ENCODE measurements at regions not wholly inside any gene's neighbourhood (a gene's known extent, or its start where the extent isn't known, plus 50 kb on each side); places are given as distances from the start of the nearest gene placed in this dataset.

DNA sequence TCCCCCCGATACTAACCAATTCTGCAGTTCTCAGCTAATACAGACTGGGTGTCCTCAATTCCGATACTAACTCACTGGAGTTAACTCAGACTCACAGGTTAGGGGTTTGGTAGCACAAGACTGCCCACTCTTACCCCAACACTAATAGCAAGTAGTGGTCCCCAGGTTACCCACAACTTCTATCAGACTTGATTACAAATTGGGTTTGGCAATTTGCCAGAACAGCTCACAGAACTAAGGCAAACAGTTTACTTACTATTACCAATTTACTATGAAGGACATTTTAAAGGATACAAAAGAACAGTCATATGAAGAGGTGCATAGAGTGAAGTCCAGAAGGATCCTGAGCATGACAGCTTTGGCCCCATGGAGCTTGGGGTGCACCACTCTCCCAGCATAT lies 201.8 kb upstream of the VCX start:
- Histone ChIP-seq H3K4me1 (ENCODE audit: control insufficient read depth in 2 of 2, insufficient read depth in 2 of 2, low read length in 2 of 2) (no peaks in the 10 kb centered on the region), H3K4me3 (ENCODE audit: control extremely low read depth in 1 of 5, extremely low read depth in 1 of 5, insufficient read depth in 1 of 5, low read depth in 2 of 5, low read length in 4 of 5) (no peak overlapping the region), H3K9me3 (ENCODE audit: control extremely low read depth in 1 of 3, control insufficient read depth in 2 of 3, insufficient read depth in 1 of 3, low read length in 2 of 3) (no peaks in the 10 kb centered on the region), H3K36me3 (replicated peaks in 1 of 2; ENCODE audit: control extremely low read depth in 1 of 2, control insufficient read depth in 1 of 2, extremely low read depth in 1 of 2, insufficient read depth in 2 of 2, low read length in 1 of 2) (no peaks in the 10 kb centered on the region), H3K27ac (ENCODE audit: low read length in 2 of 2) (no peak overlapping the region), H3K27me3 (replicated peaks in 1 of 4; ENCODE audit: control extremely low read depth in 1 of 4, control insufficient read depth in 3 of 4, insufficient read depth in 4 of 4, low read length in 3 of 4) (no peaks in the 10 kb centered on the region), H3K4me2 (replicated peaks; ENCODE audit: low read depth, low read length, poor library complexity, severe bottlenecking) (no peak overlapping the region), H3K79me2 (ENCODE audit: control insufficient read depth, insufficient read depth, low read length) (no peaks in the 10 kb centered on the region), H4K20me1 (ENCODE audit: control insufficient read depth, insufficient read depth, low read length, poor library complexity, severe bottlenecking) (no peaks in the 10 kb centered on the region), H2AFZ (ENCODE audit: insufficient read depth, low read depth, low read length, poor library complexity, severe bottlenecking) (no peak overlapping the region), H3K9ac (ENCODE audit: low read length) (no peak overlapping the region)
- no peaks in the 10 kb centered on the region for H3K4me1 Mint-ChIP-seq
- intact Hi-C loops (cut with micrococcal nuclease): no loop called here
- DNase-seq: no peak
- no peaks in the 10 kb centered on the region for H3K27me3 Mint-ChIP-seq
- CTCF ChIA-PET: no interaction called here
- H3K4me3 Mint-ChIP-seq: no peak overlapping the region
- no peaks in the 10 kb centered on the region for H3K9me3 Mint-ChIP-seq (ENCODE audit: insufficient read depth)
- POLR2A ChIA-PET: no interaction called here
- H3K27ac Mint-ChIP-seq: no peak overlapping the region
- WGBS (ENCODE audit: insufficient coverage): no CpG with 5 or more reads among the region's 2 CpGs
- ATAC-seq (ENCODE audit: low read depth): no peak
- TF ChIP-seq, protein P1, sequence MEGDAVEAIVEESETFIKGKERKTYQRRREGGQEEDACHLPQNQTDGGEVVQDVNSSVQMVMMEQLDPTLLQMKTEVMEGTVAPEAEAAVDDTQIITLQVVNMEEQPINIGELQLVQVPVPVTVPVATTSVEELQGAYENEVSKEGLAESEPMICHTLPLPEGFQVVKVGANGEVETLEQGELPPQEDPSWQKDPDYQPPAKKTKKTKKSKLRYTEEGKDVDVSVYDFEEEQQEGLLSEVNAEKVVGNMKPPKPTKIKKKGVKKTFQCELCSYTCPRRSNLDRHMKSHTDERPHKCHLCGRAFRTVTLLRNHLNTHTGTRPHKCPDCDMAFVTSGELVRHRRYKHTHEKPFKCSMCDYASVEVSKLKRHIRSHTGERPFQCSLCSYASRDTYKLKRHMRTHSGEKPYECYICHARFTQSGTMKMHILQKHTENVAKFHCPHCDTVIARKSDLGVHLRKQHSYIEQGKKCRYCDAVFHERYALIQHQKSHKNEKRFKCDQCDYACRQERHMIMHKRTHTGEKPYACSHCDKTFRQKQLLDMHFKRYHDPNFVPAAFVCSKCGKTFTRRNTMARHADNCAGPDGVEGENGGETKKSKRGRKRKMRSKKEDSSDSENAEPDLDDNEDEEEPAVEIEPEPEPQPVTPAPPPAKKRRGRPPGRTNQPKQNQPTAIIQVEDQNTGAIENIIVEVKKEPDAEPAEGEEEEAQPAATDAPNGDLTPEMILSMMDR (IDR thresholded peaks at IDR 0.05): no peak
- no peak for TF ChIP-seq EZH2 (IDR thresholded peaks at IDR 0.05; ENCODE audit: borderline replicate concordance, insufficient read depth, low read depth, low read length, poor library complexity, severe bottlenecking)

DNA sequence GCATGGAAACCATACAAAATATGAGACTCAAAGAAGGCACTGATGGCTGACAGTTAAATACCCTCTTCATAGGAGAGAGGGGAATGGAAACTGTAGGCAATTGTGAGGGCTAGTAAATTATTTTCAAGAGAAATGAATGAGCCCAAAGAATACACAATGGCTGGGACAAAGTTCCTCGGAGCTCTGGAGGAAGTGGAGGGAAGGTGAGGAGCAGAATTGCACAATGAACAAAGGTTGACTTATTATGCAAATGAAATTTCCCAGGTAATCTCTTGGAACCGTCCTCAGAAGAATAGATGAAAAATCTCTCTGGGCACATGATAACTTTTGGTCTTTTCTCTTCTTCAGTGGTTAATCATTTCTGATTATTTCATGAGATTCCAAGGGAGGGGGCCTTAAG lies 202.6 kb upstream of the VCX start:
- TF ChIP-seq, protein P1 (IDR thresholded peaks at IDR 0.05): no peak
- no peak for TF ChIP-seq EZH2 (IDR thresholded peaks at IDR 0.05; ENCODE audit: borderline replicate concordance, insufficient read depth, low read depth, low read length, poor library complexity, severe bottlenecking)
- DNase-seq (no peak), ATAC-seq (ENCODE audit: low read depth) (no peak)
- no peaks in the 10 kb centered on the region for H3K9me3 Mint-ChIP-seq (ENCODE audit: insufficient read depth)
- intact Hi-C loops (cut with micrococcal nuclease): no loop called here
- no peak overlapping the region for H3K27ac Mint-ChIP-seq
- Histone ChIP-seq H3K4me2 (replicated peaks; ENCODE audit: low read depth, low read length, poor library complexity, severe bottlenecking) (no peak overlapping the region), H3K79me2 (ENCODE audit: control insufficient read depth, insufficient read depth, low read length) (no peaks in the 10 kb centered on the region), H3K27ac (ENCODE audit: low read length in 2 of 2) (no peak overlapping the region), H3K9me3 (ENCODE audit: control extremely low read depth in 1 of 3, control insufficient read depth in 2 of 3, insufficient read depth in 1 of 3, low read length in 2 of 3) (no peaks in the 10 kb centered on the region), H3K9ac (ENCODE audit: low read length) (no peak overlapping the region), H4K20me1 (ENCODE audit: control insufficient read depth, insufficient read depth, low read length, poor library complexity, severe bottlenecking) (no peaks in the 10 kb centered on the region), H3K27me3 (replicated peaks in 1 of 4; ENCODE audit: control extremely low read depth in 1 of 4, control insufficient read depth in 3 of 4, insufficient read depth in 4 of 4, low read length in 3 of 4) (no peaks in the 10 kb centered on the region), H2AFZ (ENCODE audit: insufficient read depth, low read depth, low read length, poor library complexity, severe bottlenecking) (no peak overlapping the region), H3K4me3 (ENCODE audit: control extremely low read depth in 1 of 5, extremely low read depth in 1 of 5, insufficient read depth in 1 of 5, low read depth in 2 of 5, low read length in 4 of 5) (no peak overlapping the region), H3K36me3 (replicated peaks in 1 of 2; ENCODE audit: control extremely low read depth in 1 of 2, control insufficient read depth in 1 of 2, extremely low read depth in 1 of 2, insufficient read depth in 2 of 2, low read length in 1 of 2) (no peaks in the 10 kb centered on the region), H3K4me1 (ENCODE audit: control insufficient read depth in 2 of 2, insufficient read depth in 2 of 2, low read length in 2 of 2) (no peaks in the 10 kb centered on the region)
- H3K27me3 Mint-ChIP-seq: no peaks in the 10 kb centered on the region
- POLR2A ChIA-PET: no interaction called here
- H3K4me1 Mint-ChIP-seq: no peaks in the 10 kb centered on the region
- CTCF ChIA-PET: no interaction called here
- 50% methylated on average over 1 of the region's 2 CpGs for WGBS (ENCODE audit: insufficient coverage)
- H3K4me3 Mint-ChIP-seq: no peak overlapping the region

Data from B cell (primary cell).